Parathyroid adenoma (tissue), 2 donors: ENCODE measurements at regions not wholly inside any gene's neighbourhood (a gene's known extent, or its start where the extent isn't known, plus 50 kb on each side); places are given as distances from the start of the nearest gene placed in this dataset.

Experiments used
- H2AFZ ChIP-seq: fragments of 300-600 bp; sonication (generic); one replicate; pipeline ENCODE4 v1.7.0; 2017; ENCODE audit warnings: antibody characterized with exemption, mild to moderate bottlenecking
- H3K27ac ChIP-seq: fragments of 300-600 bp; sonication (generic); one replicate; pipeline ENCODE4 v1.7.0; 2017
- H3K27me3 ChIP-seq: fragments of 300-600 bp; sonication (generic); one replicate; pipeline ENCODE4 v1.7.0; 2017; ENCODE audit warnings: low read length; ENCODE audit not compliant: control insufficient read depth, insufficient read depth
- H3K36me3 ChIP-seq: fragments of 300-600 bp; sonication (generic); one replicate; pipeline ENCODE4 v1.7.0; 2017; ENCODE audit warnings: low read length; ENCODE audit not compliant: control insufficient read depth, insufficient read depth
- H3K4me1 ChIP-seq: fragments of 300-600 bp; sonication (generic); one replicate; pipeline ENCODE4 v1.7.0; 2017; ENCODE audit warnings: control low read depth
- H3K4me2 ChIP-seq: fragments of 300-600 bp; sonication (generic); one replicate; pipeline ENCODE4 v1.7.0; 2017; ENCODE audit warnings: low read length
- H3K4me3 ChIP-seq: fragments of 300-600 bp; sonication (generic); one replicate; pipeline ENCODE4 v1.7.0; 2017; ENCODE audit warnings: low read depth, low read length
- H3K79me2 ChIP-seq: fragments of 300-600 bp; sonication (generic); one replicate; pipeline ENCODE4 v1.7.0; 2017; ENCODE audit warnings: control low read depth
- H3K9ac ChIP-seq: fragments of 300-600 bp; sonication (generic); one replicate; pipeline ENCODE4 v1.7.0; 2017; ENCODE audit warnings: mild to moderate bottlenecking
- H3K9me3 ChIP-seq: fragments of 300-600 bp; sonication (generic); one replicate; pipeline ENCODE4 v1.7.0; 2017; ENCODE audit warnings: low read length; ENCODE audit not compliant: control insufficient read depth
- TF ChIP-seq, protein P1 (sequence below): fragments of 300-600 bp; sonication (generic); IDR thresholded peaks from one replicate; pipeline ENCODE4 v1.7.0; 2017; ENCODE audit warnings: antibody characterized with exemption, mild to moderate bottlenecking
- donor health status: primary hyperparathyroidism.

DNA sequence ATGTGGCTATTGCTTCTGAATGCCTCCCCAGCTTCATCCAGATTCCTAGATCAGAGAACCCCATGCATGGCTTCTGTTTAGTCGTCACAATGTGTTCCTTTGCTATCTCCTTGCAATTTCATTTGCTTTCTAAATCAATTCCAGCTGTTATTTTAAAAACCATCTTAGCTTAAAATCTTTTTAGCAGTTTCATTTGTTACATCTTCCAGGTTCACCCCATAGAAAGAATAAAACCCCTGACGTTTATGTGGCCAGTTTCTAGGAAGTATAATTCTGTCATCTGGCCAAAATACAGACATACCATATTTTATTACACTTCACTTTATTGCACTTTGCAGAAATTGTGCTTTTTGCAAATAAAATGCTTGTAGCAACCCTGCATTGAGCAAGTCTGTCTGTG lies 278.4 kb downstream of the PTPRC start:
- H3K27me3 ChIP-seq: no peaks in the 10 kb centered on the region
- no peaks in the 10 kb centered on the region for H3K4me1 ChIP-seq
- H2AFZ ChIP-seq: no peak overlapping the region
- H3K4me2 ChIP-seq: no peak overlapping the region
- H3K79me2 ChIP-seq: no peaks in the 10 kb centered on the region
- no peaks in the 10 kb centered on the region for H3K36me3 ChIP-seq
- H3K4me3 ChIP-seq: no peak overlapping the region
- no peak overlapping the region for H3K9ac ChIP-seq
- no peaks in the 10 kb centered on the region for H3K9me3 ChIP-seq
- H3K27ac ChIP-seq: no peak overlapping the region
- TF ChIP-seq, protein P1, sequence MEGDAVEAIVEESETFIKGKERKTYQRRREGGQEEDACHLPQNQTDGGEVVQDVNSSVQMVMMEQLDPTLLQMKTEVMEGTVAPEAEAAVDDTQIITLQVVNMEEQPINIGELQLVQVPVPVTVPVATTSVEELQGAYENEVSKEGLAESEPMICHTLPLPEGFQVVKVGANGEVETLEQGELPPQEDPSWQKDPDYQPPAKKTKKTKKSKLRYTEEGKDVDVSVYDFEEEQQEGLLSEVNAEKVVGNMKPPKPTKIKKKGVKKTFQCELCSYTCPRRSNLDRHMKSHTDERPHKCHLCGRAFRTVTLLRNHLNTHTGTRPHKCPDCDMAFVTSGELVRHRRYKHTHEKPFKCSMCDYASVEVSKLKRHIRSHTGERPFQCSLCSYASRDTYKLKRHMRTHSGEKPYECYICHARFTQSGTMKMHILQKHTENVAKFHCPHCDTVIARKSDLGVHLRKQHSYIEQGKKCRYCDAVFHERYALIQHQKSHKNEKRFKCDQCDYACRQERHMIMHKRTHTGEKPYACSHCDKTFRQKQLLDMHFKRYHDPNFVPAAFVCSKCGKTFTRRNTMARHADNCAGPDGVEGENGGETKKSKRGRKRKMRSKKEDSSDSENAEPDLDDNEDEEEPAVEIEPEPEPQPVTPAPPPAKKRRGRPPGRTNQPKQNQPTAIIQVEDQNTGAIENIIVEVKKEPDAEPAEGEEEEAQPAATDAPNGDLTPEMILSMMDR: no peak

DNA sequence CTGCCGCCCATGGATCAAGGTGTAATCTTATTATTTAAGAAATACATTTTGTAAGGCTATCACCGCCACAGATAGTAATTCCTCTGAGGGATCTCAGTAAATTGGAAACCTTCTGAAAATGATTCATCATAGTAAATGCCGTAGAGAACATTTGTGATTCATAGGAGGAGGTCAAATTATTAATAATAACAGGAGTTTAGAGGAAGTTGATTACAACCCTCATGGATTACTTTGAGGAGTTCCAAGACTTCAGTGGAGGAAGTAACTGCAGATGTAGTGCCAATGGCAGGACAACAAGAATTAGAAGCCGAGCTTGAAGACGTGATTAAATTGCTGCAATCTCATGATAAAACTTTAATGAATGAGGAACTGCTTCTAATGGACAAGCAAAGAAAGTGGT lies 280.1 kb downstream of the PTPRC start:
- no peaks in the 10 kb centered on the region for H3K27me3 ChIP-seq
- no peak overlapping the region for H2AFZ ChIP-seq
- no peak overlapping the region for H3K4me3 ChIP-seq
- no peaks in the 10 kb centered on the region for H3K9me3 ChIP-seq
- H3K4me2 ChIP-seq: no peak overlapping the region
- no peak overlapping the region for H3K9ac ChIP-seq
- H3K79me2 ChIP-seq: no peaks in the 10 kb centered on the region
- H3K36me3 ChIP-seq: no peaks in the 10 kb centered on the region
- no peaks in the 10 kb centered on the region for H3K4me1 ChIP-seq
- TF ChIP-seq, protein P1: no peak
- no peak overlapping the region for H3K27ac ChIP-seq

DNA sequence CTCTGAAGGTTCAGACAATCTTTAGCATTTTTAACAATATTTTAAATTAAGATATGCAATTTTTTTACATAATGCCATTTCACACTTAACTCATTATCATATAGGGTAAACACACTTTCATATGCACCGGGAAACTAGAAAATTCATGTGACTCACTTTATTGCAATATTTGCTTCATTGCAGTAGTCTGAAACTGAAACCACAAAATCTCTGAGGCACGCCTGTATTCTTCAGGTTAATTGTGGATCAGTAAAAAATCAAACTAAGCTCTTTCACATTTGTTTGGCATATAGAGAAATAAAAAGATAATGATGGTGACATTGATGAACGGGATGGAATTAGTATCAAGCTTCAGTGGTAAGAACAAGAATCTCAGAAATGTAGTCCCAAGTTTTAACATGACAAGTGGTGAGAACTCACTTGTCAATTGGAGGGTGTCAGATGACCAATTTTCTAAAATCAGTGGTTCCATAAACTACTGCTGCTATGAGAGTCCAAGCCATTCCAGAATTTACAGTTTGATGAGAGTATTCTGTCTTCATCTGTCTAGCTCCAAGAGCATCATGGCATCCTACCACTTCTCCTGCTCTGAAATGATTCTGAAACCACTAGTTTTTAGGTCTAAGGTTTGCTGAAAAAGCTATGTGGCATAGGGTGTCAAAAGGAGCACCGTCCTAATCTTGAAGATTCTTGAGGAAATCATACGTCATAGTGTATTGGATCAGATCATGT lies 281.0 kb downstream of the PTPRC start:
- Histone ChIP-seq H3K27me3 (no peaks in the 10 kb centered on the region), H3K4me2 (no peak overlapping the region), H3K9me3 (no peaks in the 10 kb centered on the region), H3K4me3 (no peak overlapping the region), H3K79me2 (no peaks in the 10 kb centered on the region), H3K27ac (no peak overlapping the region), H3K36me3 (no peaks in the 10 kb centered on the region), H3K4me1 (no peaks in the 10 kb centered on the region), H3K9ac (no peak overlapping the region), H2AFZ (no peak overlapping the region)
- TF ChIP-seq, protein P1: no peak

DNA sequence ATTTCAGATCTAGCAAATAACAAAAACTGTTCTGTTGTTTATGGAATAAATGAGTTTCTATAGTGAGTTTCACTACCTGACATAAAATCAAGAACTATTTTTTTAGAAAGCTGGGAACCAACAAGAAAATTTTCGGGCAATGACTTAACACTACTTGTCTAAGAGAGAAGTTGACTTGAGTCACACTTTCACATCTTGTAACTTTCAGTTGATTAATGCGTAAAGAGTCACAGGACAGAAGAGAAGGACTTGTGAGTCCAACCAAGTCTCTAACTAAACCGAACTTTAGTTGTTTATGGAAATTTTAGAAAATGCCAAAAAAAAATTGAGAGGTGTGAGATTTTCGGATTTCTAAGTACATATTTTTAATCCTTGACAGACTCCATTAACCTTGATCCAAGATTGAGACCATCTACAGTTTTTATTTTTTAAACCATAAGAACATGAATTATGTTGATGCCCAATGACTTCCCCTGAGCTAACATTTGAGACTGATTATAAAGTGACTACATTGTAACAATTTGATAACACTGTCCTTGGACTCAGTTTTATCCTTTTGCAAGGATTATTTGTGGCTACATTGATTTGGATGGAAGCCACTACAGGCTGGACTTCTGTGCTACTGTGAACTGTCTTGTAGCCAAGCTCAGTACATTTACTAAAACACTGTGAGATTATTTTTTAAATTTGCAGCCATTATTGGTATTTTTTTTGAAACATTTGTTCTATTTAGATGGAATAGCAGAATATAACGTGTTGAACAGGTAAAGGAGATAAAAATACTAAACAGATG lies 284.0 kb downstream of the PTPRC start:
- H3K4me2 ChIP-seq: no peak overlapping the region
- H3K27me3 ChIP-seq: no peaks in the 10 kb centered on the region
- no peaks in the 10 kb centered on the region for H3K4me1 ChIP-seq
- H3K9ac ChIP-seq: no peak overlapping the region
- no peaks in the 10 kb centered on the region for H3K9me3 ChIP-seq
- H3K79me2 ChIP-seq: no peaks in the 10 kb centered on the region
- no peak overlapping the region for H3K27ac ChIP-seq
- H3K4me3 ChIP-seq: no peak overlapping the region
- no peak overlapping the region for H2AFZ ChIP-seq
- H3K36me3 ChIP-seq: no peaks in the 10 kb centered on the region
- TF ChIP-seq, protein P1: no peak
